DND-41 (cell line): ENCODE measurements at regions not wholly inside any gene's neighbourhood (a gene's known extent, or its start where the extent isn't known, plus 50 kb on each side); places are given as distances from the start of the nearest gene placed in this dataset.

ENCODE experiments used
- CTCF ChIP-seq: IDR thresholded peaks from 2 replicates; pipeline ENCODE4 v1.5.1; 2012; ENCODE audit warnings: borderline replicate concordance, low read length, moderate library complexity, mild to moderate bottlenecking; ENCODE audit not compliant: poor library complexity, severe bottlenecking; ENCODE audit errors: extremely low read depth
- EZH2 ChIP-seq: IDR thresholded peaks from 3 replicates; pipeline ENCODE4 v1.6.1; 2012; ENCODE audit warnings: borderline replicate concordance, low read depth, mild to moderate bottlenecking, moderate library complexity, low read length, inconsistent platforms; ENCODE audit not compliant: severe bottlenecking

- TF ChIP-seq CTCF (no peak), EZH2 (no peak)
These were observed 135.2 kb upstream of the NCAM1 start for GRCh38 chr11:112826026-112826425.
